ENCODE measurements at regions not wholly inside any gene's neighbourhood (a gene's known extent, or its start where the extent isn't known, plus 50 kb on each side); places are given as distances from the start of the nearest gene placed in this dataset.

DNA sequence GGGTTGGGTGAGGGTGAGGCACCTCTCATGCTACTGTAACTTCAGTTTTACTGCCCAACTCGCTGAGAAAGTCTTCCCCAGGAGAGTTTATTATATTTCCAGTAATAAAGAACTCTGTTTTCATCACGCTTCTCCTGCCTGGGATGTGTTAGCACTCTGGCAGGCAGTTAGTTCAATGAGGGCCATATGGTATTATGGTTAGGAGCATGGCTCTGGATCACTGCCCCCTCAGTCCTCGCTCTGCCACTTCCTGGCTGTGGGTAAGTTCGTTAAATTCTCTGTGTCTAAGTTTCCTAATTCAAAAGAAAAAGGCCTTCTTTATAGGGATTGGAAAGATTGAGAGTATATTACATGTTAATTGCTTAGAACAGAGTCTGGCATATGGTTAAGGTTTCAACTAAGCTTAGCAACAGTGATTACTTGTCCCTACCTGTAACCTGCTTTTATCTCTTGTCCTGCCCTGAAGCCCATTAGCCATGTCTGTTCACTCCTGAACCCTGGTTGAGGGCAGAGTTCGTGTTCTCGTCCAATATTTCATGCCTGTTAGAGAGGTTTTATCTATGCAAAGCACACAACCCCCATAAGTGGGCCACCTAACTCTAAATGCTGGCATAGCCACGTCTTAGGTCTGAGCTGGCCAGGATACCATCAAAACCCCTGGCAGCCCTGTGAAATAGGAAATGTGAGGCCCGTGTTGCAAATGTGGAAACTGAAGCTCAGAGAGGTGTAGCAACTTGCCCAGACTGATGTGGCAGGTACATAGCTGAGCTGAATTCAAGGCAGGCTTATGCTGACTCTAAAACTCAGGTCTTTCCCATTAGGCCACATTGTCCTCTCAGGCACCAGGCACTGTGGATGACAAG, 342.5 kb upstream of the JARID2 start:
- no peak for DNase-seq (ENCODE audit: low read depth in 2 of 2)

DNA sequence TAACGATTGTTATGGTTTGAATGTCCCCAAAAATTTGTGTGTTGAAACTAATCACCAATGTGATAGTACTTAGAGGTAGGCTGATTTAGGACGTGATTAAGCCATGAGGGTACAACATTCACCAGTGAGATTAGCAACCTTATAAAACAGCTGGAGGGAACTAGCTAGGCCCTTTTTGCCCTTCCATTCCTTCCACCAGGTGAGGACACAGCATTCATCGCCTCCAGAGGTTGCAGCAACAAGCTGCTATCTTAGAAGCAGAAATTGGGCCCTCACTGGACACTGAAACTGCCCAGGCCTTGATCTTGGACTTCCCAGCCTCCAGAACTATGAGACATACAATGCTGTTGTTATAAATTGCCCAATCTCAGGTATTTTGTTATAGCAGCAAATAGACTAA, 340.7 kb upstream of the JARID2 start:
- DNase-seq (ENCODE audit: low read depth in 2 of 2) = no peak

DNA sequence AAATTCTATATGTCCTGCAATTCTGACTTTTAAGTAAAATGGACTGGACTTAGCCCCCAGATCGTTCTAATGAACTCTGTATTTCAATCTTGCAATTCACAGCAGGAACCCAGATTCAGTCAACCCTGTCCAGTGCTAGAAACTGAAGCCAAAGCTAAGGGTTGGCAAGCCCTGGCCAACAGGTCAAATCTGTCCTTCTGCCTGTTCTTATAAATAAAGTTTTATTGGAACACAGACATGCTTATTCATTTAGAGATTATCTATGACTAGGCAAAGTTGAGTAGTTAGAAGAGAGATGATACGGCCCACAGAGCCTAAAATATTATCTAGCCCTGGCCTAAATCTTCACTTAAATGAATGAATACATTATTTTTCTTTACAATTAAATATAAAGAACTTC, 339.2 kb upstream of the JARID2 start:
- no peak for DNase-seq (ENCODE audit: low read depth in 2 of 2)

GRCh38 chr6:14910692-14911547, 334.9 kb upstream of the JARID2 start:
- no peak for DNase-seq (ENCODE audit: low read depth in 2 of 2)

GRCh38 chr6:14912226-14912625, 333.6 kb upstream of the JARID2 start:
- no peak for DNase-seq (ENCODE audit: low read depth in 2 of 2)

GRCh38 chr6:14912706-14913105, 333.2 kb upstream of the JARID2 start:
- no peak for DNase-seq (ENCODE audit: low read depth in 2 of 2)

DNA sequence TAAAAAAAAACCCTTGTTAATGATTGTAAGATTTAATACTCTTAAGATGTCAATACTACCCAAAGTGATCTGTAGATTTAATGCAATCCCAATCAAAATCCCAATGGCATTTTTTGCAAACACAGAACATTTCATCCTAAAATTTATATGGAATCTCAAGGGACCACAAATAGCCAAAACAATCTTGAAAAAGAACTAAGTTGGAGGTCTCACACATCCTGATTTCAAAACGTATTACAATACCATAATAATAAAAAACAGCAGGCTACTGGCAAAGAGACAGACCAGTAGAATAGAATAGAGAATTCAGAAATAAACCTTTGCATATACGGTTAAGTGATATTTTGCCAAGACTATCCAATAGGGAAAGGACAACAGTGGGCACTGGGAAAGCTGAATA, 331.9 kb upstream of the JARID2 start:
- no peak for DNase-seq (ENCODE audit: low read depth in 2 of 2)

GRCh38 chr6:14915888-14916832, 329.7 kb upstream of the JARID2 start:
- no peak for DNase-seq (ENCODE audit: low read depth in 2 of 2)

DNA sequence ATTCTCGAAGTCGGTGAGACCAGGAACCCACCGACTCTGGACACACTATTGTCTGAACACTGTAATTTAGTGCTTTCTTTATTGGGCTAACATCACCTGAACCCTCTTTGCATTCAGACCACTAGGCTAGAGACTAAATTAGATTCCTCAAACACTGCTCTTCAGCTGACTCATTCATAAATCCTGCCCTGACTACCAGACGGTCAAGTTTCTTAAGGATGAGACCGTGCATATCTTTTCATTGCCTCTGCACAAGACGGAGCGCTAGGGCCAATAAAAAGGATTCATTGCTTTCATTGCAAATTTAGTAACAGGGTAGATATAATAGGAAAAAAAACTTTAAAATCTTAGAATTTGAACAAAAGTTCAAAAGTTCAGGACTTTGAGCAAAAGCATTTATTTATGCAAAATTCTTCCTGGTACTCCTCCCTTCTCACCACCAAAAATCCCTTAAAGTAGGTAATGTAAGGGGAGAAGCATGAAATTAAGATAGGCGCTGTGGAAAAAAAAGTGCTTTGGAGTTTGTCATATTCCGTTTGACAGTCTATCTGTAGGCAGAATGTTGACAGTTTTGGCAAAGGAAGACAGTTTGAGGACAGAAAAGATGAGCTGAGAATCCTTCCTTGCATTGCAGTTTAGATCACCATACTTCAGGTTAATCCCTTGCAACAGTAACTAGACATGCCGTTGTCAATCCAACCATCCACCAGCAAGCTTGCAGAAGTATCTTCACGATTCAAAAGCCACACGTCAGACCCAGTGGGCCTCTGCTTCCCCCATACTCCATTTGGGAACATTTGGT, 328.6 kb upstream of the JARID2 start:
- DNase-seq (ENCODE audit: low read depth in 2 of 2) = no peak

GRCh38 chr6:14918200-14918907, 327.5 kb upstream of the JARID2 start:
- DNase-seq (ENCODE audit: low read depth in 2 of 2) = no peak

DNA sequence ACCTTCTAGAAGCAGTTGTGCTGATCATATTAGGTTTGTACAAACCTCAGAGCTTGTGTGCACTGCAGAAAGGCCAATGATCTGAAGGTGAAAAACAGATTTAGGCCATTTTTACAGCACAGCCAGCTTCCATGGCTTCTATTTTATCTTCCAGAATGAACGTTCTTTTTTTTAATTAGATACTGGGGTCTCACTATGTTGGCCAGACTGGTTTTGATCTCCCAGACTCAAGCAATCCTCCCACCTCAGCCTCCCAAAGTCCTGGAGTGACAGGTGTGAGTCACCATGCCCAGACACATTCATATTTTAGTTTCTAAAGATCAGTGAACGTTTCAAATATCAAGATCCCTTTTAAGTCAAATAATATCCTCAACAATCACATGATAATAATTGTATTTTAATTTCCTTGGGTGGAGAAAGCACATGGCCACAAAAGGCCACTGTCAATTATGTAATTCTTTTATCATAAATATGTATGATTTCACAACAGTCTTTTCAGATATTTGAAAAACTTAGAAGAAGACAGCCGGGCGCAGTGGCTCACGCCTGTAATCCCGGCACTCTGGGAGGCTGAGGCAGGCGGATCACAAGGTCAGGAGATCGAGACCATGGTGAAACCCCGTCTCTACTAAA, 326.7 kb upstream of the JARID2 start:
- no peak for DNase-seq (ENCODE audit: low read depth in 2 of 2)

DNA sequence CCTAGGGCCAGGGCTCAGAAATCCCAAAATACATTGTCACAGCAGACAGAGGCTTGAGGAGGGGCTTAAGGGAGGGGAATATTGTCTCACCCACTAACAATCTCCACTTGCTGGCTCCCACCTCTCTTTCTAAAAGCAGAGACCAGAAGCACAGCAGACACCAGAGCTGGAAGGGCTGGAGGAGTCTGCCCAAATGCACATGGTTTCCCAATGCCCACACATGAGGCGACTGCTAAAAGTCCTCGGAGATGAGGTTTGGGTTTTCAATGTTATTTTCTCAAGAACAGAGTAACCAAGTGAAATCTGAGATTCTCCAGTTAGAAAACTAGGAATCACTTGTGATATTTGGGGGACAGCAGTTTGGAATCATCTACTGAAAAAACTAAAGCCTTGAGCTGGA, 325.6 kb upstream of the JARID2 start:
- DNase-seq (ENCODE audit: low read depth in 2 of 2) = no peak

DNA sequence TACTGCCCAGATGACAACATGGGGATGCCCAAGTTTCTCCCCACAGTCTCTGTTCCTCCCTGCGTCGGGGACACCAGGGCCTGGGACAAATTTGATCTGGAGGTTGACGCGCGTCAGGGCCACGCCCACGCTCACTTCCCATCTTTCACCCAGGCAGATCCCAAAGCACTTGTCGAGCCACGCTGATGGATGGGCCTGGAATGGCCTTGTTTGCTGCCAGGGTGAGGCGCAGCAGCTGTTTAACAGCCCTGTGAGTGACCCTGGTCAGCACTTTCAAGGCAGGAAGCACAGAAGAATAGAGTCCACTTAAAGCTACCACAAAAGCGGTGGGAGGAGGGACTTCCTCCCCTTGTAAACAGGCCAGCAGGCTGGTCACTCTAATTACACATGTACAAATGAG, 324.7 kb upstream of the JARID2 start:
- no peak for DNase-seq (ENCODE audit: low read depth in 2 of 2)

DNA sequence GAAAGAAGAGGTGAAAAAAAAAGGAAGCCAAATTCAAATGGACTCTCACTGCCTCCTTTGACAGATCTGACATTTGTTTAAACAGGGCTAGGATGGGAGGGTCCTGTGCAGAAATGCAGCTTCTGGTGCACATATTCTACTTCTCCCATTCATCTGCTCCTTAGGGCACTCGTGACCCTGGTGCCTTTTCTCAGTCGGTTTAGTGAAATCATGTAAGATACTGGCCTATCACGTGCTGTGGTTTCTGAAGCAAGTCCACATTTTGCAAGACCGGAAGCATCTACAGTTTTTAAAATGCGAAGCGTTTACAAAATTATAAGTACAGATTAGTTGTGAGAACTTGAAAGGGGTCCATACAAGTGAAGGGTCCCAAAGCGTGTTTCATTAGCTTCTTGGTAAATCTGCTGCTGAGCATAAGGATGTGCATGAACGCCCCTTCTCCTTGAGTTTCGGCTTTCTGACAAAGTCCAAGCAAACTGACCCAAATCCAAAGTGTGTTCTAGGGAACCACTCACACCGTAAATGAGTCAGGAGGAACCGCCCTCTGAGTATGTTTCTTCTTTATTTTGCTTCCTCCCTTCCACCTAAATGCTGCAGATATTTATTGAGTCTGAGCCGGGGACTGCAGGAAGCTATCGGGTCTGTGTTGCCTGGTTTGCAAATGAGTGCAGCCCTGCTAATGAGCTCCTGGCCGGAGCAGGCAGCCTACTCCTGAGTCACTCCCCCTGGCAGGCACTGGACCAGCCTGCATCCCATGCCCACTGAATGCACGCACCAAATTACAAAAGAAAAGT, 323.8 kb upstream of the JARID2 start:
- DNase-seq (ENCODE audit: low read depth in 2 of 2) = no peak

DNA sequence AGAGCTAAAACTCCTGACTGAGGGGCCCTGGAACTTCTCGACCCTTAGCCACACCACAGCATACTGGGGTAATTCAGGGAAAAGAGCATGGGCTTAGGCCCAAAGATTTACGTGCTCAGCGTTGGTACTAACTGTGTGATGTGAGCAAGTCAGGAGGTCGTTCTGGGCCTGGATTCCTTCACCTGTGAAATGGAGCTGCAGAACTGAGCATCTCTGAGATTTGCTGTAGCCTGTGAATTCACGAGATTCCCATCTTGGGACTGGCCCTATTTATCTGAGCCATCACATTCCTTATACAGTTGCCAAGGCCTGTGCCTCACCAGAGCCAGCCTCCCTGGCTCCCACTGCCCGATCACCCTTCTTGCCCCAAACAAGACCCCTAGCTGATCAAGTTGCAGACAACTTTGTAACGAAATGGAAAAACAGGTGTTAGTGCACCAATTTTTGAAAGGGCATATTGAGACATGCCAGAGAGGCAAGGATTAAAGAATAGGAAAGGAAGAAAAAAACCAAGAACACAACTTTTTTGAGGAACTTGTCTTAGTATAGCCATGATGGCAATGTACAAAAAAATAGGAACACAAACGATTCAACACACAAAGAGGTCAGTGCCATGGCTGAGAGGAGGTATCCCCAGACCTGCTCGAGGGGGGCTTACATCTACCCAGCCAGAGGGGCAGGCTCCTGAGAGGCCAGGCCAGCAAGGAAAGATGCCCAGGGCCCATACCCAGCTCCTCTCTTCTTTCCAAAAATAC, 323.0 kb upstream of the JARID2 start:
- DNase-seq (ENCODE audit: low read depth in 2 of 2) = no peak

DNA sequence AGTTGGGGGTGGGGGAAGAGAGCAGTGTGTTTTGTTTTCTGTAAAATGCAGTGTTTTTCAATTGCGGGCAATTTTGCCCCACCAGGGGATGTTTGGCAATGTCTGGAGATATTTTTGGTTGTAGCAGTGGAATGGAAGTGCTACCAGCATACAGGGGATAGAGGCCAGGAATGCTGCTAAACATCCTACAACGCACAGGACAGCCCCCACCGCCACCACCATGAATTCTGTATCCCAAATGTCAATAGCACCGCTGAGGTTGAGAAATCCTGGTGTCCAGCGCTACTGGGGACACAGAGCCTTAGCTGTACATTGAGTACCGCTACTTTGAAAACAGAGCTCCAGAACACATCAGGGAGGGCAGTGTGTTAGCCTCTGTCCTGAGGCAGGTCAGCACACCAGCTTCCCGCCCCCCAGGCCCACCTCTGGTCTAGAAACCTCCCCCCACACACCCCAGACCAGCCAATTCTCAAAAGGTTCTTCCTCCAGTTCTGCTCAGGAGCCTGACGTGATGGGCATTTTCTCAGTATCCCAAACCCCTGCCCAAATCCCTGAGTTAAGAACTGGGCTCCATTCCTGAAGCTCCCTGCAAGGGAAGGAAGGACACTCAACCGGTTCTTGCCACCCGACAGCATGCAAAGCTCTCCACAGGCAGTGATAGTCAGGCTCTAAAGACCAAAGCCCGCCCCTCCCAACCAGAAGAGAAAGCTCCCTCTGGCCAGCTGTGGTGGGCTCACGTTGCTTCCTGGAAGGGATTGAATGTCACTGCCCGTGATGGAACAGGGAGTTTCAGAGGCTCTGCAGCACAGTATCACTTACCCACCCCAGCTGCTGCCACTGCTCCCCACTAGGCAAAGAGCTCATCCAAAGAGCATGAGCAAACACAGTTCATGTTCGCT, 321.5 kb upstream of the JARID2 start:
- DNase-seq (ENCODE audit: low read depth in 2 of 2) = no peak

DNA sequence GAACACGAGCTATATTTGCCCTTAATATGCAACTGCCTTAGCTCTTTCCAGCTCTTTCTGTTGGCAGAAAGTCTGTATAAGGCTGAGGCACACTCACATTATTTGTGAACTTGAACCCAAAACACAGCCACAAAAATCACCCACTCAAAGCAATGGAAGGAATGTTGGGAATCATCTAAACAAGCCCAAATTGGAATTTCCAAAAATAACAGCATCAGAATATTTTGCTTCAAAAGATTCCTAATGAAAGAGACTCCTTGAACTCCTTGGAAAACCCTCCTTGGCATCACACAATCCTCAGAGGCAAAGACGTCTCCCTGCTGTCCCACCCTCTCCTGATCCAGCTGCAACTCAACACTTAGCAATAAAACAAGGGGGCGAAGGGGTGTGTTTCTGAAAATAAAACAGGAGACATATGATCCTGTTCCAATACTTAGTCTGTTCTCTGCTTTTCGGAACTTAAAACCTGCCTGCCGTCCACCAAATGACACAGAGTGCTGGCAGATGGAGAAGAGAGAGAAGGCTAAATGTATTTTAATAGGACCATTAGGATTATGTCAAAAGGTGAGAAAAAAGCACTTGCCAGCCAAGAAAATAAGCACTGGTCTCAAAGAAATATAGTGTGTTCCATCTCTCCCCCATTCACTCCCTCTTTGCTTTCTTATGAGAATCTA, 320.7 kb upstream of the JARID2 start:
- DNase-seq (ENCODE audit: low read depth in 2 of 2) = no peak
